ENCODE measurements at regions not wholly inside any gene's neighbourhood (a gene's known extent, or its start where the extent isn't known, plus 50 kb on each side); places are given as distances from the start of the nearest gene placed in this dataset.
A peak's percentile ranks its signal among the peaks of the same experiment; 100 is the strongest.

- H2AFZ ChIP-seq (ENCODE audit: low read length), result no peak overlapping the region
- no peaks in the 10 kb centered on the region for H4K20me1 ChIP-seq (ENCODE audit: insufficient read depth, low read length)
- in situ Hi-C loops (cut with HindIII; ENCODE audit: extremely low pct_ligation_motif_present, low pct_unique_long_range_greater_than_20kb), result no loop called here
- 15% methylated on average over 3 of the region's 3 CpGs for WGBS (ENCODE audit: low lambda C conversion rate)
- ATAC-seq, result no peak
- no peaks in the 10 kb centered on the region for H3K9me3 ChIP-seq (ENCODE audit: low read length)
- H3K4me3 ChIP-seq (replicated peaks in 1 of 3; ENCODE audit: insufficient read depth in 1 of 3, low read depth in 2 of 3, low read length in 3 of 3), result no peak overlapping the region
- POLR2A ChIA-PET, result no interaction called here
- no peaks in the 10 kb centered on the region for H3K4me1 ChIP-seq (ENCODE audit: insufficient read depth, low read length)
- intact Hi-C loops (cut with micrococcal nuclease; ENCODE audit: unreplicated experiment), result no loop called here
- H3K27me3 ChIP-seq (ENCODE audit: control insufficient read depth in 1 of 2, insufficient read depth in 2 of 2, low read length in 2 of 2), result peaks cover 0 to 11% of the 10 kb centered on the region in 2 experiments; a peak in 1 of 5 replicates
- CTCF ChIA-PET (ENCODE audit: low intra/inter-chr PET ratio, low total read pairs), result no interaction called here
- FAIRE-seq, result no peak
- no TSS peak for BruUV-seq (replicated peaks)
- H3K79me2 ChIP-seq (ENCODE audit: insufficient read depth, low read length), result no peaks in the 10 kb centered on the region
- H3K4me2 ChIP-seq (ENCODE audit: low read depth, low read length), result no peak overlapping the region
- no peak overlapping the region for H3K27ac ChIP-seq (ENCODE audit: extremely low read length, insufficient read depth, low read length)
- no peak for DNase-seq (ENCODE audit: low spot score)
- TF ChIP-seq CREB1 (IDR thresholded peaks at IDR 0.05), result peak; percentile 87
- no peak for TF ChIP-seq CREB1 (CRISPR knock-in tag; IDR thresholded peaks at IDR 0.05)
- TF ChIP-seq, protein P1, sequence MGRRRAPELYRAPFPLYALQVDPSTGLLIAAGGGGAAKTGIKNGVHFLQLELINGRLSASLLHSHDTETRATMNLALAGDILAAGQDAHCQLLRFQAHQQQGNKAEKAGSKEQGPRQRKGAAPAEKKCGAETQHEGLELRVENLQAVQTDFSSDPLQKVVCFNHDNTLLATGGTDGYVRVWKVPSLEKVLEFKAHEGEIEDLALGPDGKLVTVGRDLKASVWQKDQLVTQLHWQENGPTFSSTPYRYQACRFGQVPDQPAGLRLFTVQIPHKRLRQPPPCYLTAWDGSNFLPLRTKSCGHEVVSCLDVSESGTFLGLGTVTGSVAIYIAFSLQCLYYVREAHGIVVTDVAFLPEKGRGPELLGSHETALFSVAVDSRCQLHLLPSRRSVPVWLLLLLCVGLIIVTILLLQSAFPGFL (CRISPR knock-in tag; IDR thresholded peaks at IDR 0.05), result no peak
- H3K36me3 ChIP-seq (replicated peaks in 1 of 2; ENCODE audit: control insufficient read depth in 1 of 2, insufficient read depth in 2 of 2, low read length in 2 of 2), result no peaks in the 10 kb centered on the region
- H3K9ac ChIP-seq (ENCODE audit: insufficient read depth, low read depth, low read length), result no peak overlapping the region
Measured at GRCh38 chr10:113988535-113988934, 55.1 kb upstream of the ADRB1 start.

DNA sequence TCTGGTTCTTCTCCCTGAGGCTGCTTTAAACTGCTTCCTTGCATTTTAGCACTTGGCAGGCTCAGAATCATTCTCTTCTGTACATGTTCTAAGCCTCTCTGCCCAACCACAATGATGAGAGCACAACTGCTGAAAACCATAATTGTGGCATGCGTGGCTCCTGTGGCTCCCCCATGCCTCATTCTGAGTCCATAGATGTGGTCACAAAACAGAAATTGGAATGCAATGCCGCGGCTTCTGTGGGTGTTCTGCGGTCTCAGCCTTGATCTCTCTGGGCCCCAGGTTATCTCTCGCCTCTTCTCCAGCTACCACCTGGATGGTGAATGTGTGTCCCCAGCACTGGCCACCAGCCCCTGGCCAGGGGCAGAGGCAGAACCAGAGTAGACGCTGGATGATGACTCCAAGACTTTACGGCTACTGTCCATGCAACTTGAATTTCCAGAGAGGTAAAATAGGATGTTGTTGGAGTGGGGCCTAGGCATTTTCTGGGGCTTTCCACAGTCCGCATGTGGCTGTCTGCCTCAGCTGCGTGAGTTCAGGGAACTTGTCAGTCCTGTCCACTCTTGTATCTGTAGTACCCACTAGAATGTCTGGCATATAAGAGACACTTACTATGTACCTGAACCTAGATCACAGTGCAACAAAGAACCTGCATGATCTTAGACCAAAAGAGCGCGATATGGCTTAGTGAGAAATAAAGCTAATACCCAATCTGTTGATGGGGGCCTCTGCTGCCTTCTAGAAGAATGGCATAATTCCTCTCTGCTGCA lies 52.4 kb upstream of the ADRB1 start:
- Histone ChIP-seq H4K20me1 (ENCODE audit: insufficient read depth, low read length) (no peaks in the 10 kb centered on the region), H3K27me3 (ENCODE audit: control insufficient read depth in 1 of 2, insufficient read depth in 2 of 2, low read length in 2 of 2) (peaks cover 0 to 3% of the 10 kb centered on the region in 2 experiments; a peak in 1 of 5 replicates), H2AFZ (ENCODE audit: low read length) (no peak overlapping the region), H3K4me1 (ENCODE audit: insufficient read depth, low read length) (no peaks in the 10 kb centered on the region), H3K9ac (ENCODE audit: insufficient read depth, low read depth, low read length) (no peak overlapping the region), H3K79me2 (ENCODE audit: insufficient read depth, low read length) (no peaks in the 10 kb centered on the region), H3K4me3 (replicated peaks in 1 of 3; ENCODE audit: insufficient read depth in 1 of 3, low read depth in 2 of 3, low read length in 3 of 3) (no peak overlapping the region), H3K27ac (ENCODE audit: extremely low read length, insufficient read depth, low read length) (no peak overlapping the region), H3K4me2 (ENCODE audit: low read depth, low read length) (no peak overlapping the region), H3K9me3 (ENCODE audit: low read length) (no peaks in the 10 kb centered on the region), H3K36me3 (replicated peaks in 1 of 2; ENCODE audit: control insufficient read depth in 1 of 2, insufficient read depth in 2 of 2, low read length in 2 of 2) (no peaks in the 10 kb centered on the region)
- ATAC-seq, result no peak
- in situ Hi-C loops (cut with HindIII; ENCODE audit: extremely low pct_ligation_motif_present, low pct_unique_long_range_greater_than_20kb), result no loop called here
- WGBS (ENCODE audit: low lambda C conversion rate), result 84% methylated on average over 5 of the region's 11 CpGs
- intact Hi-C loops (cut with micrococcal nuclease; ENCODE audit: unreplicated experiment), result no loop called here
- FAIRE-seq, result no peak
- ChIA-PET CTCF (ENCODE audit: low intra/inter-chr PET ratio, low total read pairs) (no interaction called here), POLR2A (no interaction called here)
- no TSS peak for BruUV-seq (replicated peaks)
- no peak for DNase-seq (ENCODE audit: low spot score)
- TF ChIP-seq GFI1 (CRISPR knock-in tag; IDR thresholded peaks at IDR 0.05; ENCODE audit: borderline replicate concordance) (no peak), ZFYVE20 (CRISPR knock-in tag; IDR thresholded peaks at IDR 0.05; ENCODE audit: borderline replicate concordance, low read depth) (no peak), ARNTL (CRISPR knock-in tag; IDR thresholded peaks at IDR 0.05) (no peak), SIN3B (IDR thresholded peaks at IDR 0.05; ENCODE audit: low read length) (no peak), FLYWCH1 (CRISPR knock-in tag; IDR thresholded peaks at IDR 0.05) (no peak), HDAC6 (IDR thresholded peaks at IDR 0.05; ENCODE audit: low read depth, low read length) (no peak), NFIC (IDR thresholded peaks at IDR 0.05; ENCODE audit: low read length) (no peak)
